OCI-LY1 (cell line): ENCODE measurements at regions not wholly inside any gene's neighbourhood (a gene's known extent, or its start where the extent isn't known, plus 50 kb on each side); places are given as distances from the start of the nearest gene placed in this dataset.

ENCODE experiments used
- H2AFZ ChIP-seq: fragments of 200-600 bp; sonication (generic), shearing (Covaris generic); 2 replicates; pipeline ENCODE4 v1.6.0; 2014; ENCODE audit warnings: antibody characterized with exemption, mild to moderate bottlenecking, low read length
- H3F3A ChIP-seq: fragments of 200-600 bp; sonication (generic), shearing (Covaris generic); 2 replicates; pipeline ENCODE4 v1.6.0; 2014; ENCODE audit warnings: mild to moderate bottlenecking, antibody characterized with exemption, low read length, moderate library complexity; ENCODE audit not compliant: insufficient read depth
- H3K27ac ChIP-seq: fragments of 200-600 bp; sonication (generic); 2 replicates; pipeline ENCODE4 v1.5.1; 2014; ENCODE audit warnings: low read length, mixed run types, mild to moderate bottlenecking, low read depth; ENCODE audit not compliant: poor library complexity, severe bottlenecking
- H3K27me3 ChIP-seq: fragments of 200-600 bp; sonication (generic); 2 replicates; pipeline ENCODE4 v1.6.0; 2014; ENCODE audit warnings: antibody characterized with exemption, mild to moderate bottlenecking, low read length, moderate library complexity; ENCODE audit not compliant: insufficient read depth
- H3K36me3 ChIP-seq: fragments of 200-600 bp; sonication (generic); 2 replicates; pipeline ENCODE4 v1.6.1; 2014; ENCODE audit warnings: mild to moderate bottlenecking, antibody characterized with exemption, low read length, moderate library complexity, mixed read lengths; ENCODE audit not compliant: insufficient read depth
- H3K4me1 ChIP-seq: fragments of 200-600 bp; sonication (generic); 2 replicates; pipeline ENCODE4 v1.5.1; 2014; ENCODE audit warnings: mild to moderate bottlenecking, low read length, moderate library complexity; ENCODE audit not compliant: insufficient read depth, severe bottlenecking
- H3K4me2 ChIP-seq: fragments of 200-600 bp; sonication (generic), shearing (Covaris generic); 2 replicates; pipeline ENCODE4 v1.6.1; 2014; ENCODE audit warnings: low read length
- H3K4me3 ChIP-seq: fragments of 200-600 bp; sonication (generic); 2 replicates; pipeline ENCODE4 v1.5.1; 2014; ENCODE audit warnings: low read length, low read depth, mild to moderate bottlenecking, mixed read lengths; ENCODE audit not compliant: poor library complexity, severe bottlenecking
- H3K79me2 ChIP-seq: fragments of 200-600 bp; shearing (Covaris generic); 2 replicates; pipeline ENCODE4 v1.6.1; 2016; ENCODE audit warnings: mixed run types, low read length, mixed read lengths; ENCODE audit not compliant: insufficient read depth
- H3K9ac ChIP-seq: fragments of 200-600 bp; sonication (generic), shearing (Covaris generic); 2 replicates; pipeline ENCODE4 v1.6.1; 2014; ENCODE audit warnings: mild to moderate bottlenecking, low read length, mixed read lengths
- H3K9me2 ChIP-seq: fragments of 200-600 bp; sonication (generic), shearing (Covaris generic); 2 replicates; pipeline ENCODE4 v1.6.1; 2014; ENCODE audit warnings: low read depth, mild to moderate bottlenecking, low read length, mixed read lengths
- H3K9me3 ChIP-seq: fragments of 200-600 bp; shearing (Covaris generic); 2 replicates; pipeline ENCODE4 v1.6.1; 2014; ENCODE audit warnings: low read length, mixed read lengths
- H4K20me1 ChIP-seq: fragments of 200-600 bp; sonication (generic), shearing (Covaris generic); 2 replicates; pipeline ENCODE4 v1.6.0; 2016; ENCODE audit warnings: mild to moderate bottlenecking, low read length; ENCODE audit not compliant: insufficient read depth
- CTCF ChIP-seq: fragments of 200-600 bp; sonication (generic), shearing (Covaris generic); IDR thresholded peaks from 2 replicates; pipeline ENCODE4 v1.5.1; 2017; ENCODE audit warnings: mild to moderate bottlenecking, antibody characterized with exemption, low read length, moderate library complexity, mixed read lengths
- EZH2 ChIP-seq: fragments of 200-600 bp; sonication (generic), shearing (Covaris generic); IDR thresholded peaks from 2 replicates; pipeline ENCODE4 v1.8.0; 2017; ENCODE audit warnings: borderline replicate concordance, mixed run types, mild to moderate bottlenecking, antibody characterized with exemption, low read length, moderate library complexity, mixed read lengths

GRCh38 chr4:110357521-110357920 lies 118.4 kb upstream of the ENPEP start:
- no peak overlapping the region for H3K4me3 ChIP-seq
- H3F3A ChIP-seq = no peaks in the 10 kb centered on the region
- H3K4me2 ChIP-seq = no peak overlapping the region
- no peaks in the 10 kb centered on the region for H4K20me1 ChIP-seq
- H3K9me3 ChIP-seq = no peaks in the 10 kb centered on the region
- TF ChIP-seq CTCF (no peak), EZH2 (no peak)
- no peak overlapping the region for H3K9ac ChIP-seq
- no peaks in the 10 kb centered on the region for H3K36me3 ChIP-seq
- H3K4me1 ChIP-seq = no peaks in the 10 kb centered on the region
- no peaks in the 10 kb centered on the region for H3K9me2 ChIP-seq
- H2AFZ ChIP-seq = no peak overlapping the region
- no peak overlapping the region for H3K27ac ChIP-seq
- no peaks in the 10 kb centered on the region for H3K79me2 ChIP-seq
- H3K27me3 ChIP-seq = no peaks in the 10 kb centered on the region

GRCh38 chr4:110354460-110354859 lies 121.5 kb upstream of the ENPEP start:
- H3K36me3 ChIP-seq = no peaks in the 10 kb centered on the region
- H3K9me3 ChIP-seq = no peaks in the 10 kb centered on the region
- H3K4me2 ChIP-seq = no peak overlapping the region
- H2AFZ ChIP-seq = no peak overlapping the region
- no peaks in the 10 kb centered on the region for H3K27me3 ChIP-seq
- no peak overlapping the region for H3K9ac ChIP-seq
- no peaks in the 10 kb centered on the region for H4K20me1 ChIP-seq
- no peak overlapping the region for H3K4me3 ChIP-seq
- no peaks in the 10 kb centered on the region for H3K4me1 ChIP-seq
- H3K27ac ChIP-seq = no peak overlapping the region
- no peak for TF ChIP-seq CTCF
- no peak for TF ChIP-seq EZH2
- no peaks in the 10 kb centered on the region for H3K9me2 ChIP-seq
- no peaks in the 10 kb centered on the region for H3F3A ChIP-seq
- H3K79me2 ChIP-seq = no peaks in the 10 kb centered on the region

- Histone ChIP-seq H3K9me2 (no peaks in the 10 kb centered on the region), H3K4me3 (no peak overlapping the region), H3K4me2 (no peak overlapping the region), H3F3A (no peaks in the 10 kb centered on the region), H3K36me3 (no peaks in the 10 kb centered on the region), H3K9ac (no peak overlapping the region), H3K27ac (no peak overlapping the region), H3K79me2 (no peaks in the 10 kb centered on the region), H4K20me1 (no peaks in the 10 kb centered on the region), H3K27me3 (no peaks in the 10 kb centered on the region), H2AFZ (no peak overlapping the region), H3K4me1 (no peaks in the 10 kb centered on the region), H3K9me3 (no peaks in the 10 kb centered on the region)
- TF ChIP-seq EZH2 (no peak), CTCF (no peak)
Measured at GRCh38 chr4:110352670-110353442, 123.1 kb upstream of the ENPEP start.
